ENCODE measurements at regions not wholly inside any gene's neighbourhood (a gene's known extent, or its start where the extent isn't known, plus 50 kb on each side); places are given as distances from the start of the nearest gene placed in this dataset.
"Not testable (repeated sequence)": the region's sequence is repeated elsewhere in the genome, so short reads cannot be mapped to it uniquely, and the experiment has no call there.

DNA sequence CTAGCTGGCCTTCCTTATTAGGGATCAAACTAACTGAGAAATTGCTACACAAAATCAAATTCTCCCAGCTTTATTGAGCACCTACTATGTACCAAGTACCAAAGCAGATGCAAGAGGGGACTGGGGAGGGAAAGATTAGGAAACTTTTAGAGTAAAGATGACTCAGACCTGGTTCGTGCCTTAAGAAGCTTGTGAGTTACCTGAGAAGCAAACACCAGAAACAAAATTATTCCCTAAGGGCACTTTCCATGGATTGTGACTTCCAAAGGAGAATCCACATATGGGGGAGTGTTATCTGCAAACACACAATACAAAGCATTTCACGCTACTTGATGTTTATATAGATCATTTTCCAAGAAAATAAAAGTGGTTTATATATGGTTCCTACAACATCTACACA is 326.9 kb upstream of the HNRNPA3 start:
- no peak for DNase-seq

GRCh38 chr2:176891105-176891504 is 321.5 kb upstream of the HNRNPA3 start:
- DNase-seq: no peak

- no peak for DNase-seq
Measured at GRCh38 chr2:176891857-176892256, 320.7 kb upstream of the HNRNPA3 start.

DNA sequence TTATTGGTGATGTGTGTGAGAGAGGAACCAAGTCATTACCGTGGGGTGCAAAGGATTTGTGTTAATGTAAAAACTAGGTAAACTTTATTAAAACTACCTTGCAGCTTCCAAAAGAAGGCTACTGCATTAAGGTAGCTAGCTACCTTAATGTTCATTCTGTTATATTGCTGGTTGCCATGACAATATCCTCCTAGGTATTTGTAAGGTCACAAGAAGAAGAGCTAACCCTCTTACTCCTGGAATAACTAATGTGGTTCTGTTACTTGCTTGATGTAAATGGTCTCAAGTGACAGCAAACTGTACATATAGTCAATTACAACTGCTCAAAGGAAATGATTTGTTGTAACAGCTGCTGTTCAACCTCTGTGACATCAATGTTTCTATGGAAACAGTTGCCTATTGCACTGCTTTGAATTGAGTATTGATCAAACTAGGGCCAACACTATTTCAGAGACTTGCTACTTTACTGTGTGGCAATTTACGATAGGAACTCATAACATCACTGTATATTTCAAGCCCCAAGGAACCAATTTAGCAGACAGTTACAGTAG is 319.8 kb upstream of the HNRNPA3 start:
- DNase-seq: no peak

- no peak for DNase-seq
Measured at GRCh38 chr2:176895158-176895557, 317.4 kb upstream of the HNRNPA3 start.

DNA sequence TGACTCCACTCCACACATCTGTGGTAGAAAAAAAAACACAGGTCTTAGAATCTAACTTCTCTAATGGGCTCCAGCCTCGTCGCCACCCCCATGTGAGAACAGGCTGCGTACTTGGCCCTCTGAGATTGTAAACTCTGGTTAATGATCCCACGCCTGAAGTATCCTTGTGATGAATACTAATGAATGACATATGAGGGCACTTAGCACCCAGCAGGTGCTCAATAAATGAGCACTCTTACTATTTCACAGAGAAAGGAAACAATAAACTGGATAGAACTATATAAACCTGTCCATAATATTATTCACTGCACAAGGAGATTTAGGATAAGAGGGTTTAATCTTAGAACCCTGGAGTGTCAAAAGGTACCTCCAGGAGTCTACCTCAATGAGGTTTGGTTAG is 310.1 kb upstream of the HNRNPA3 start:
- DNase-seq: no peak

DNA sequence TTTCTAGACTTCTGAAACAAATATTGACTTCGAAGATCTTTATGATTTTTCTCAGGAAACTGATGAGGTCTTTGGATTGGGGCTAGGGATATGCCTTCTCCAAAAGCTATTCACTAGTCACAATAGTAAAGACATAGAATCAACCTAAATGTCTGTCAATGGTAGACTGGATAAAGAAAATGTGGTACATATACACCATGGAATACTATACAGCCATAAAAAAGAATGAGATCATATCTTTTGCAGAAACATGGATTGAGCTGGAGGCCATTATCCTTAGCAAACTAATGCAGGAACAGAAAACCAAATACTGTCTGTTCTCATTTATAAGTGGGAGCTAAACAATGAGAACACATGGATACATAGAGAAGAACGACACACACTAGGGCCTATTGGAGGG is 308.5 kb upstream of the HNRNPA3 start:
- DNase-seq: not testable (repeated sequence)

- no peak for DNase-seq
Measured at GRCh38 chr2:176907341-176907740, 305.3 kb upstream of the HNRNPA3 start.

DNA sequence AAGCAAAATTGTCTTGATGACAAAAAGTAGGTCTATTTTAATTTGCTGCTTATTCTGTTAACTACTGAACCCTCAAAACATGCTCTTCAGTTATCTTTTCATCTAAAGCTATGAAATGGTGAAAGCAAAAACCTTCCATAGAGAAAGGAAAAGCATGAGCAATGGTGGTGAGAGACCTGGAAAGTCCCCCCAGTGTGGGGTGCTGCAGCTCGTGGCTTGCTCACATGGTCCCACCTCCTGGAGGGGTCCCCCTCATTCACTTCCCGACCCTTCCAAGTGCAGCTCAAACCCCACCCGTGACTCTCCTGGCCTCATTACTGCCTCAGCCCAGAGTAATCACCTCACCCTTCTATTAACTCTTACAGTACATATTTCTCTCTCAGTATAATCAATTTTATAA is 301.8 kb upstream of the HNRNPA3 start:
- no peak for DNase-seq

DNA sequence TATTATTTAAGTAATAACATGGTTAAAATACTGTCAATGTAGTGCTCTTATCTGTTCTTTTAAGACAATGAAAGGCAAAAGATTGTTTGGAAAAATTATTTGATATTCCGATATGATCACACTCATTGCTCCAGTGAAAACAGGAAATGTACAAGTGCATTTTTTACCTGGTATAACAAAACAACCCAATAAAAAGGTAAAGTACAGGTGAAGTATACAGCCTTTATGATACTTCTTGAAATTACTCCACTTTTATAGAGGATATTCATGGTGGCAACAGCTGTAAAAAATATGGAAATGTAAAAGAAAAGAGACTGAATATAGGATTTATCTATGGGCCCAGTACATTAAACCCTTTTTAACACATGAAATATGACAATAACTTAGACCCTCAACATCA is 298.6 kb upstream of the HNRNPA3 start:
- DNase-seq: no peak

- DNase-seq: no peak
Measured at GRCh38 chr2:176914371-176914770, 298.2 kb upstream of the HNRNPA3 start.

- DNase-seq: not testable (repeated sequence)
Measured at GRCh38 chr2:176922545-176922944, 290.0 kb upstream of the HNRNPA3 start.

- DNase-seq: no peak
Measured at GRCh38 chr2:176923205-176923604, 289.4 kb upstream of the HNRNPA3 start.

GRCh38 chr2:176924909-176925534 is 287.6 kb upstream of the HNRNPA3 start:
- DNase-seq: no peak

DNA sequence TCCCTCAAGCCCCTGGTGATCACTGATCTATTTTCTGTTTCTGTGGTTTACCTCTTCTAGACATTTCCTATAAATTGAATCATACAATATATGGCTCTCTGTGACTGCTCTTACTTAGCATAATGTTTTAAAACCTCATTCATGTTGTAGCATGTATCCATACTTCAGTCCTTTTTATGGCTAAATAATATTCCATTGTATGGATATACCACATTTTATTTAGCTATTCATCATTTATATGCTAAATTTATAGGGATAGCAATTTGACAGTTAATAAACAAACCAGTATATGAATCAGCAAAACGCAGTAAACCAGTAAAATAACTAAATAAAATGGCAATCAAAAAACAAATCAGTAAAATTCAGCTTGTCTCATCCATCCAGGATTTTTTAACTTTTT is 286.1 kb upstream of the HNRNPA3 start:
- no peak for DNase-seq

GRCh38 chr2:176929387-176929786 is 283.2 kb upstream of the HNRNPA3 start:
- not testable (repeated sequence) for DNase-seq

DNA sequence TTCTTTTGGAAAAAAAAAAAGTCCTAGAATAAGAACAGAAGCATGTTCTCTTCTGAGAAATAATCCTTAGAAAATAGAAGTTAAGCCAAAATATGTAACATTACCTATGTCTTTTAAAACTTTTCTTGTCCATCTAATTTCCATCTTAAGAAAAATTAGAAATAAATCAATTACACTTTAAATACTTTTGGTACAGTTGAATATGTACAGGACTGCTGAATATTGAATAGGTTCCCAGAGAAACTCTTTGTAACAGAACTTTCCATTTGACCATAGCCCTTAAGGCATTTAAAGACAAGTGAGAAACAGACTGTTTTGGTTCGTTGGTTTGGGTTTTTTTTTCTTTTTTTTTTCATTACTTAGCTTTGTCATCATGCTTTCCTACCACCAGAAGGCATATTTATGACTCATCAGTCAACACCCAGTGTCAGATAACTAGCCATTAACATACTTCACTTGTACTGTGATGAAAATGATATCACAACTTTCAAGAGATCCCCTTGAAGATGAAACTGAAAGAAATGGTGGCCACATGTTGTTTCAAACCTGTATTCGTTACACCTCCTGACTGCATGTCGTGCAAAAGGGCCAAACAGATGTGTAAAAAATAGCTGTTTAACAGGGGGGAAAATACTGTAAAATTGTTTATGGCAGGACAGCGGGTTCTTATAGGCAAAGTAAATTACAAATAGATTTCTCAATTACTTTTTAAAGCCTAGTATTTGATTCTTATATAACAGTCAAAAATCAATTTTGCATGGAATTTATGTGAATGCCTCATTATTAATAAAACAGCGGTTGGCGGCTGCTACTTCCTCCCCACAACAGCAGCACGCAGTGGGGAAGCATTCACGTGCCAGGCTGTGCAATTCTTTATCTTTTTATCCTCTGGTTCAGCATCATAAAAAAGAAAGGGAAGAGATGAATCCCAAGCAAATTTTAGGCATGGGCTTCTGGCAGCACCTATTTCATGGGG is 280.7 kb upstream of the HNRNPA3 start:
- peak; percentile 4 to 21 for DNase-seq

DNA sequence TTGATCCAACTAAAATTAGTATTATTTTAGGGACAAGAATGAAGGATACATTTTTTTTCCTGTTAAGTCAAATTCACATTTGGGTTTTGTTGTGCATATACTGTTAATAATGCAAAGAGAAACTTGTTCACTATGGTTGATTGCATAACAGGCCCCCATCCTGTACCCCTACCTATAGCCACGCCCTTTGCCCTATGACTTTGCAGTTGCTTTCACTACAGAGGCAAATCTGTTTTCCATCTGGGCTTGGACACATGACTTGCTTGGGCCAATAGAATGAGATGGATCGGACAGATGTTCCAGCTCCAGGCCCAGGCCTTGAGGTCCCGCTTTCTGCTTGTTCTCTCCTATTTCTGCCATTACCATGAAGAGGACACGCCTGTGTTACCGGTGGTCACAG is 278.5 kb upstream of the HNRNPA3 start:
- no peak for DNase-seq

DNA sequence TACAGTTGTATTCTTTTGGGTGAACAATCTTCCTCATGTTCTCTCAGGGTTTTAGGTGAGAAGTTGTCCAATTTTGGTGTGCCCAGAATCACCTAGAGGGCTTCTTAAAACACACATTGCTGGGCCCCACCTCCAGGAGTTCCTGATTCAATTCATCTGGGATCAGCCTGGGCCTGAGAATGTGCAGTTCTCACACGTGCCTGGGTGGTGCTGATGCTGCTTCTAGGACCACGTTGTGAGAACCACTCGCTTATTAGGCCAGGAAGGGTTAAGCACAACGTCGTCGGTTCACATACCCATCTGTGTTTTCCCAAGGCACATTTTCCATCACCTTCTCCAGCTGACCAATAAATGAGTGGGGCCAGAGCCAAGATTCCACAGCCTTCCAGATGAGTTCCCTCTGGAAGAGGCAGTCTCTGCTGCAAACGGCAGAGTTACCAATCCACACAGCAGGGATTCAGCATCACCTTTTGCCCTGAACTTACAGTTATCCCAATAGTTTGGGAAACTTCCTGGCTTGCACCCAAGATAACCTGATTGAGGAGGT is 277.7 kb upstream of the HNRNPA3 start:
- DNase-seq: no peak

DNA sequence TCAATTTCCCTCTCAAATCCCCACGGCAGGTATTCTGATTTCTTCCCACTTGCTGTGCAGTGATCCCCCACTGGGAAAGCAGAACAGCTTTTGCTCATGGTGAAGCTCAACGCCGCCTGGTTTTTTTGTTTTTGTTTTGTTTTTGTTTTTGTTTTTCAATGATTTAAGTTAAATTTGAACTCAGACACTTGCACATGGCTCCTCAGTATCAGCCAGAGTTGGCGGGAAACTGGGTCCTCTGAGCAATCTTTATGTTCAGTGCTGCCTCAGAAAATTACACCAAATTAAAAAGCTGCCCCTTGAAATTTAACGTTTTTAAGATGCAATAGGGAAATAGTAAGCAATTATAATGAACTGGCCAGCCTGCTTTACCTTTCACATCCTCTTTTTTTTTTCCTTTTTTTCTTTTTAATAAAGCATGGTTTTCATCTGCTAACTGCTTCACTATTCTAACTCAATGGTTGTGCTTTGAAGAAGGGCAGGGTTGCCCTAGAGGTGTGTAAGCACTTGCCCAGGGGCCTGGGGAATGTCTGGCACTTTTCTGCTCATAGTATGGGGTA is 277.0 kb upstream of the HNRNPA3 start:
- DNase-seq: no peak

DNA sequence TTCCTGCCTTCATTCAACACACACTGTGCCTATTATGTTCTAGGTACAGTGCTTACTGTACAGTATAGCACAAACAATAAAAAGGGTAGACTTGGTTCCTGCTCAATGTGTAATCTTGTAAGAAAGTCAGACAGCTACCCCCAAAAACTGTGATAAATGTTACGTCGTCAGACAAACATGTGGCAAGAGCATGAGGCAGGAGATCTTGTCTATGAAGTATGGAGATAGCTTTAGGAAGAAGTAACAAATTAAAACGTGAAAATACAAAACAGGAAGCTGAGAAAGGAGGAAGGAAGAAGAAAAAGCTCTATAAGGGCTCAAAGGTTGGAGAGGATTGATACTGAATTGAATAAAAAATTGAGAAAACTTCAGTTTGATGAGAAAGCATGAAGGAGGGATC is 276.2 kb upstream of the HNRNPA3 start:
- no peak for DNase-seq

- DNase-seq: no peak
Measured at GRCh38 chr2:176944998-176945397, 267.6 kb upstream of the HNRNPA3 start.

GRCh38 chr2:176947754-176948153 is 264.8 kb upstream of the HNRNPA3 start:
- no peak for DNase-seq
